GM19467 (cell line): ENCODE measurements at regions not wholly inside any gene's neighbourhood (a gene's known extent, or its start where the extent isn't known, plus 50 kb on each side); places are given as distances from the start of the nearest gene placed in this dataset.

ENCODE experiments used
- ATAC-seq: cut with Tn5 transposase; IDR thresholded peaks from one replicate; pipeline ENCODE4 v1.9.1; 2021; ENCODE audit warnings: mild to moderate bottlenecking, moderate library complexity; ENCODE audit not compliant: unreplicated experiment

DNA sequence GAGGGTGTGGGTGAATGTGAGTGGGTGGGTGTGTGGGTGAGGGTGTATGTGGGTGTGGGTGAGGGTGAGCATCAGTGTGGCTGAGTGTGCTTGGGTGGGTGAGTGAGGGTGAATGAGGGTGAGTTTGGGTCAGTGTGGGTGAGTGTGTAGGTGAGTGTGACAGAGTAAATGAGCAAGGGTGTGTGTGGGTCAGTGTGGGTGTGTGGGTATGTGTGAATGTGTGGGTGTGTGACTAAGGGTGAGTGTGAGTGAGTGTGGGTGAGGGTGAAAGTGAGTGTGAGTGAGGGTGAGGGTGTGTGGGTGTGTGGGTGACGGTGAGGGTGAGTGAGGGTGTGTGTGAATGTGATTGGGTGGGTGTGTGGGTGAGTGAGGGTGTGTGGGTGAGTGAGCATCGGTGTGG lies 1676.7 kb upstream of the TENM3 start:
- no peak for ATAC-seq

DNA sequence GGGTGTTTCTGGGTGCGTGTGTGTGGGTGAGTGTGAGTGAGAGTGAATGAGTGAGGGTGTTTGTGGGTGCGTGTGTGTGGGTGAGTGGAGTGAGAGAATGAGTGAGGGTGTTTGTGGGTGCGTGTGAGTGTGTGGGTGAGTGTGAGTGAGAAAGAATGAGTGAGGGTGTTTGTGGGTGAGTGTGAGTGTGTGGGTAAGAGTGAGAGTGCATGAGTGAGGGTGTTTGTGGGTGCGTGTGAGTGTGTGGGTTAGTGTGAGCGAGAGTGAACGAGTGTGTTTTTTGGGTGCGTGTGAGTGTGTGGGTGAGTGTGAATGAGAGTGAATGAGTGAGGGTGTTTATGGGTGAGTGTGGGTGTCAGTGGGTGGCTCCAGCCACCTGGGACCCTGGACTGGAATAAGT lies 1676.1 kb upstream of the TENM3 start:
- no peak for ATAC-seq

DNA sequence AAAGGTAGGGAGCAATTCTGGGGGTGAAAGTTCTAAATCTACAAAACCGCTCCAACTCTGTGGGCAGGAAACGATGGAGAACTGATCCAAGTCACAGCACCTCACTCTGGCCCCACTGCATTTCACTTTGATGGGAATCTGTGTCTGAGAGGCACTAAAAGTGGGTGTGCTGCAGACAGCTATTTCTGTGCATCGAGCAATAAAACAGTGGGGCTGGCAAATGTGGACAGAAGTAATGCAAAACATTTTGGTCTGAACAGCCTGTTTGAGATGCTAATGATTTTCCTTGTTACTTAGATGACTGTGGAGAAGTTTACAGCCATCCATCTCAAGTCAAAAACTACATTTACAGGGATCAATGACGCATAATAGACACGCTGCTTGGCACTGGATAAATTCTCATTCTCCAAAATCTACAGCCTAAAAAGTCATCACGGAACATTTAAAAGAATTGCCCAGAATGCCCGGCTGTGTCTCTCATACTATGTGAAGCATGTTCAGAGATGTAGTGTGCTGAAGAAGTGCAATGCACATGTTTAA lies 1671.6 kb upstream of the TENM3 start:
- ATAC-seq = no peak

GRCh38 chr4:180578175-180578574 lies 1665.0 kb upstream of the TENM3 start:
- ATAC-seq = no peak

DNA sequence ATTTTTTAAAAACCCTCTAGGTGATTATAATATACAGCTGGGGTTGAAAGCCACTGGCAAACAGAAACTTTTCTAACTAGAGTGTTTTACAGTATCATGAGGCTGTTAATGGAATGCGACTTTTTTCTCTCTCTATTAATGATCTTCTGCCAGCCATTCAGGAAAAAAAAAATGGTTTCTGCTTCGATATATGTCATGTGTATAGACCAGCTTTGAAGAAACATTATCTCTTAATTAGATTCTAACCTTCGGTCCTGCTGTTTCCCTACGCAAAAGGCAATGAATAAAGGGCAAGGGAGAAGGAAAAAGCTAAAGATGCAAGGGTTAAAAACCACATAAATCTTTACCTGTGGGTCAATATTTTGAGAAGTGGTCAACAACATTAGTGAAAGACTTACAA lies 1662.1 kb upstream of the TENM3 start:
- no peak for ATAC-seq

DNA sequence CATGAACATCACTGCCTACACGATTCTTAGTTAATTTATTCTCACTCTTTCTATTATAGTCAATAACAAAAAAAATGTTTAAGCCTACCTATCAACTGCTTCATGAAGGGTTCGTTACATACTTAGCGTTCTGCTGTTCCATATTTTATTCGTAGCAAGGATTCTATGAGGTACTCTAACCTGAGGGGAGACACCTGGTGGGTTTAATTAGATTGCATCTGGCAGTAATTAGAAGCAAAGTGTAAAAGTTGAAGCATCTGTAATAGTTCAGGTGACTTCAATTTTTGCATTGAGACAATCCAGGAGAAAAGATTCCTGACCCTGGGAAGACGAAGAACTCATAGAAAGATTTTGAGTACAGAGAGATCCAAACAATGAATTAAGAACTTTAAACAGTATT lies 1655.8 kb upstream of the TENM3 start:
- no peak for ATAC-seq

- ATAC-seq = no peak
Measured at GRCh38 chr4:180589575-180589974, 1653.6 kb upstream of the TENM3 start.

DNA sequence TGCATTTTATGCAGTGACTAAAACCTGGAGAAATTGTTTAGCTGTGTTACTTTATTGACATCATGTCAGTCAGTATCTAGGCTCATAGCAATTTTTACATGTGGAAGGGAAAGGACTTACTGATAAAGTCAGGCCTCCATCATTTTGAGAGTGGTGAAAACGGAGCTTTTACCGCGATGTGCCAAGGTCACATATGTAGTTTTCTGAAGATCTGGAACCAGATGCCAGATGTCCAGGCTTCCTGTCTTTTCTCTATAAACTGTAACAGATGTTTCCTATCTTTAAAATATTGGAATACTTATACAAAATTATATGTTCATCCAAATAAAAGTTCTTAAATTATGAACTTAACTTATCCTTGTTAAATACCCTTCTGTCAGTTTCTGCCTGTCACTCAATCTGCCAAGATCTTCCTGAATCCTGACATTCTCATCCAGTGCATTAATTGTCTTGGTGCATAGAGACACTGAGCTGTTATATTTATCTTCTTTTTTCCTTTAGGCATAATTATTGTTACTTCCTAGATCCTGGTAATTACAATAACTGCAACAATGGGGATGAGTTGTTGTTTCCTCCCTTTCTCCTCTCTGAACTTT lies 1646.2 kb upstream of the TENM3 start:
- ATAC-seq = no peak

GRCh38 chr4:180598281-180598680 lies 1644.9 kb upstream of the TENM3 start:
- no peak for ATAC-seq

DNA sequence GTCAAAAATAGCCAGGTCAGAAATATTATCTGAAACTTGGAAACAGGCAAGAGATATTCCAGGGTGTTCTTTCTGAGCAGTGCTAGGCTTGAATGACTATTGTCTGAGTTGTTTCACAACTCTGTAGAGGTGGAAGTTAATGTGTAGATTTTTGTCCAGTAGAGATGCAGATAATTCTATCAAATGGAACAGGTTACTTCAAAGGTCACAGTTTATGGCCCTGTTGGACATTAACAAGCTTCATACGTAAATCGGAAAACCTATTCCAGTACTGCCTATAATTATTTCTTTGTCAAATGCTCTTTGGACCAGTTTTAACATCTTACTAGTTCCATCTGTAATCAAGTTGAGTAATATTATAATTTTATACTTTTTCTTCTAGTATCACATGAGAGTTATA lies 1639.4 kb upstream of the TENM3 start:
- ATAC-seq = no peak

GRCh38 chr4:180610324-180610723 lies 1632.9 kb upstream of the TENM3 start:
- ATAC-seq = no peak

GRCh38 chr4:180615746-180616145 lies 1627.5 kb upstream of the TENM3 start:
- no peak for ATAC-seq

- no peak for ATAC-seq
Measured at GRCh38 chr4:180617196-180617595, 1626.0 kb upstream of the TENM3 start.

- no peak for ATAC-seq
Measured at GRCh38 chr4:180618396-180618795, 1624.8 kb upstream of the TENM3 start.

DNA sequence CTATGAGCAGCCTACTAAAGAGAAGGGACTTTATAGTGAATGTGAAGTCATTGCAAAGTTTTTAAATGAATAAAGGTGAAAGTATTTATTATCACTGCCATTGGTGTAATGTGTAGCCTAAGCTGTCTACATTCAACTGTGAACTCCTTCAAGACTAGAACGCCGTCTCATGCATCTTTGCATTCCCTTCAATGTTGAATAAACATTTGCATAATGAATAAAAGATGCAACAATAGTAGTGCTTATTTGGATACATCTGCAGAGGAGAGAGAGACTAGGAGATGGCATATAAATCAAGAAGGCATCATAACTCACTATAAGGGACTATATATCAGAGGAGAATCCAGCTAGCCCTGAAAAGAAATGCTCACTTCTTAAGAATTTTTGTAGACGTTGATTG lies 1623.8 kb upstream of the TENM3 start:
- ATAC-seq = no peak

GRCh38 chr4:180622254-180622653 lies 1620.9 kb upstream of the TENM3 start:
- no peak for ATAC-seq

DNA sequence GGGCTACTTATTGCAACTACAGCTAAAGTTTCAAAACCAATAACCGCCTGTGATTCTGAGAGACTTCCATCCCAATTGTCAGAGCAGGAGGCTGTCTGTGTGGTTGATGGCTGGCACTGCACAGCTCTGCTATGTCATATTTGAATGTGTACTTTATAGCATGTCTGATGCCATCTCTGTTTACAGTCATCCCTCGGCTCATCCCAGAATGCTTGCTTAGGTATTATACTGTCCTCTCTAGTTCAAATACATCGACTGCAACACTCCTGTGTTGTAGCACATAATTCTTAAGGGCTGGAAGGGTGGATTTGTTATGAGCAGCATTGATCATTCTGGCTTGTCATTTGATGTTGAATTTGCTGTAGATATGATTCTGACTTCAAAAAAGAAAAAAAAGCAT lies 1617.5 kb upstream of the TENM3 start:
- no peak for ATAC-seq

- ATAC-seq = no peak
Measured at GRCh38 chr4:180630012-180630665, 1613.1 kb upstream of the TENM3 start.

DNA sequence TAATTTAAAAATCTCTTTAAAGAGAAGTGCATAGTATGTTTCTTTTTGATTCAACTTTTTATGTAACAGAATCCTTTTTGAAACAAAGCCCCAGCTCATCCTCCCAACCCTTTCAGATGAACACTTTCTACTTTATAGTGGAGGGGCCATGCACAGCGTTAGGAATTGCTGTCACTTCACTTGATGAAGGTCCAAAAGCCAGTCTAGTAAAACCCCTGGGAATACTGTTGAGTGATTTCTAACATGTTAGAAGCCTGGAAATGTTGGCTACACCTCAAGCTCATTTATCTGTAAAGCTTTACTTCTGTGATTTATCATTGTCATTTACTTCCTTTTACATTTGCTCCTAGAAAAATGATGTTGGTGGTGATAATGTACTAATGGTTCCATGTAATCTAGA lies 1608.9 kb upstream of the TENM3 start:
- no peak for ATAC-seq

DNA sequence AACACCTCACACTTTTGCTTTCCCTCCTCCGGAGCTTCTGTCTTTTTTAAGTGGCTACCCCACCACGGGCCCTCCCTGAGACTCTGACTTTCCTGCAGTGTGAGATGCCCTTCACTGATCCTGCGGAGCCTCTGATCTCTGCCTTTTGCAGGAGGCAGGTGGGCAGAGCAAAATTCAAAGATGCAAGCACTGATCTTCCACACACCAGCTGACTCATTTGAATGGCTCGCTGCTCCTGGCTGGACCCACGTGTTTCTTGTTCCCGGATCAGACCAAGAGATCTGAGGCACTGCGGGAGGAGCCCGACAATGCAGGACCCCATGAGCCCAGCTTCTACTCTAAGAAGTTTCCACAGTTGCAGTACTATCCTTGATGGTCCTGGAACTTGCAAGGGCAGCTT lies 1607.9 kb upstream of the TENM3 start:
- ATAC-seq = no peak

- no peak for ATAC-seq
Measured at GRCh38 chr4:180636696-180637404, 1606.4 kb upstream of the TENM3 start.

- ATAC-seq = no peak
Measured at GRCh38 chr4:180637616-180638015, 1605.6 kb upstream of the TENM3 start.
